ENCODE measurements at regions not wholly inside any gene's neighbourhood (a gene's known extent, or its start where the extent isn't known, plus 50 kb on each side); places are given as distances from the start of the nearest gene placed in this dataset.

GRCh38 chr3:66604481-66604880, 103.7 kb upstream of the LRIG1 start:
- TF ChIP-seq, protein P1, sequence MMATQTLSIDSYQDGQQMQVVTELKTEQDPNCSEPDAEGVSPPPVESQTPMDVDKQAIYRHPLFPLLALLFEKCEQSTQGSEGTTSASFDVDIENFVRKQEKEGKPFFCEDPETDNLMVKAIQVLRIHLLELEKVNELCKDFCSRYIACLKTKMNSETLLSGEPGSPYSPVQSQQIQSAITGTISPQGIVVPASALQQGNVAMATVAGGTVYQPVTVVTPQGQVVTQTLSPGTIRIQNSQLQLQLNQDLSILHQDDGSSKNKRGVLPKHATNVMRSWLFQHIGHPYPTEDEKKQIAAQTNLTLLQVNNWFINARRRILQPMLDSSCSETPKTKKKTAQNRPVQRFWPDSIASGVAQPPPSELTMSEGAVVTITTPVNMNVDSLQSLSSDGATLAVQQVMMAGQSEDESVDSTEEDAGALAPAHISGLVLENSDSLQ (IDR thresholded peaks at IDR 0.05): no peak
- TF ChIP-seq FOXM1 (IDR thresholded peaks at IDR 0.05; ENCODE audit: borderline replicate concordance) (no peak), SUZ12 (IDR thresholded peaks at IDR 0.05) (no peak)
